ENCODE measurements at regions not wholly inside any gene's neighbourhood (a gene's known extent, or its start where the extent isn't known, plus 50 kb on each side); places are given as distances from the start of the nearest gene placed in this dataset.

GRCh38 chr4:170581322-170581721, 491.6 kb upstream of the AADAT start:
- peaks cover 7% of the 10 kb centered on the region for H3K9me3 Mint-ChIP-seq (ENCODE audit: low read depth)
- intact Hi-C loops (cut with DNase I, micrococcal nuclease), result no loop called here
- DNase-seq, result no peak
- H3K27me3 Mint-ChIP-seq, result no peaks in the 10 kb centered on the region
- H3K36me3 Mint-ChIP-seq (ENCODE audit: low read depth), result no peaks in the 10 kb centered on the region
- no peaks in the 10 kb centered on the region for H3K4me1 Mint-ChIP-seq
- no peak overlapping the region for H3K27ac Mint-ChIP-seq
- H3K4me3 Mint-ChIP-seq, result no peak overlapping the region
- no peak for ATAC-seq
- ChIA-PET POLR2A (no interaction called here), CTCF (no interaction called here)

GRCh38 chr4:170580651-170581050, 490.9 kb upstream of the AADAT start:
- intact Hi-C loops (cut with DNase I, micrococcal nuclease), result no loop called here
- no peak for ATAC-seq

GRCh38 chr4:170538821-170539473, 449.2 kb upstream of the AADAT start:
- peaks cover 8% of the 10 kb centered on the region for H3K9me3 Mint-ChIP-seq (ENCODE audit: low read depth)
- CTCF ChIA-PET, result no interaction called here
- ATAC-seq, result no peak

More at GRCh38 chr4:170580651-170581050, 490.9 kb upstream of the AADAT start:
- Mint-ChIP-seq H3K27ac (no peak overlapping the region), H3K27me3 (no peaks in the 10 kb centered on the region), H3K4me1 (no peaks in the 10 kb centered on the region), H3K36me3 (ENCODE audit: low read depth) (no peaks in the 10 kb centered on the region), H3K9me3 (ENCODE audit: low read depth) (peaks cover 7% of the 10 kb centered on the region), H3K4me3 (no peak overlapping the region)
- POLR2A ChIA-PET, result no interaction called here
- no peak for DNase-seq
- CTCF ChIA-PET, result no interaction called here

GRCh38 chr4:170529748-170530722, 440.3 kb upstream of the AADAT start:
- POLR2A ChIA-PET, result no interaction called here
- CTCF ChIA-PET, result no interaction called here
- no peak for ATAC-seq
- H3K27ac Mint-ChIP-seq, result no peak overlapping the region
- H3K4me3 Mint-ChIP-seq, result no peak overlapping the region
- H3K27me3 Mint-ChIP-seq, result no peaks in the 10 kb centered on the region
- H3K9me3 Mint-ChIP-seq (ENCODE audit: low read depth), result peaks cover 6% of the 10 kb centered on the region
- DNase-seq, result no peak
- no peaks in the 10 kb centered on the region for H3K4me1 Mint-ChIP-seq
- no peaks in the 10 kb centered on the region for H3K36me3 Mint-ChIP-seq (ENCODE audit: low read depth)
- intact Hi-C loops (cut with DNase I, micrococcal nuclease), result no loop called here

More at GRCh38 chr4:170538821-170539473, 449.2 kb upstream of the AADAT start:
- H3K27me3 Mint-ChIP-seq, result no peaks in the 10 kb centered on the region
- no peaks in the 10 kb centered on the region for H3K36me3 Mint-ChIP-seq (ENCODE audit: low read depth)
- no peak for DNase-seq
- H3K4me3 Mint-ChIP-seq, result no peak overlapping the region
- POLR2A ChIA-PET, result no interaction called here
- intact Hi-C loops (cut with DNase I, micrococcal nuclease), result no loop called here
- H3K27ac Mint-ChIP-seq, result no peak overlapping the region
- H3K4me1 Mint-ChIP-seq, result no peaks in the 10 kb centered on the region

- no peaks in the 10 kb centered on the region for H3K4me1 Mint-ChIP-seq
- ChIA-PET CTCF (no interaction called here), POLR2A (no interaction called here)
- H3K36me3 Mint-ChIP-seq (ENCODE audit: low read depth), result no peaks in the 10 kb centered on the region
- intact Hi-C loops (cut with DNase I, micrococcal nuclease), result no loop called here
- H3K27me3 Mint-ChIP-seq, result no peaks in the 10 kb centered on the region
- ATAC-seq (no peak), DNase-seq (no peak)
- no peak overlapping the region for H3K27ac Mint-ChIP-seq
- H3K4me3 Mint-ChIP-seq, result no peak overlapping the region
- H3K9me3 Mint-ChIP-seq (ENCODE audit: low read depth), result peaks cover 6% of the 10 kb centered on the region
These were observed 436.7 kb upstream of the AADAT start for GRCh38 chr4:170526471-170526870.

- H3K9me3 Mint-ChIP-seq (ENCODE audit: low read depth), result peaks cover 5% of the 10 kb centered on the region
- no peak overlapping the region for H3K4me3 Mint-ChIP-seq
- H3K4me1 Mint-ChIP-seq, result no peaks in the 10 kb centered on the region
- ChIA-PET CTCF (no interaction called here), POLR2A (no interaction called here)
- no peaks in the 10 kb centered on the region for H3K36me3 Mint-ChIP-seq (ENCODE audit: low read depth)
- ATAC-seq, result no peak
- H3K27me3 Mint-ChIP-seq, result no peaks in the 10 kb centered on the region
- no peak for DNase-seq
- intact Hi-C loops (cut with DNase I, micrococcal nuclease), result no loop called here
- no peak overlapping the region for H3K27ac Mint-ChIP-seq
These were observed 432.7 kb upstream of the AADAT start for GRCh38 chr4:170522427-170522970.

- H3K4me3 Mint-ChIP-seq, result no peak overlapping the region
- CTCF ChIA-PET, result no interaction called here
These were observed 407.9 kb upstream of the AADAT start for GRCh38 chr4:170497689-170498088.

GRCh38 chr4:170497112-170497511, 407.4 kb upstream of the AADAT start:
- Mint-ChIP-seq H3K9me3 (ENCODE audit: low read depth) (peaks cover 2% of the 10 kb centered on the region), H3K36me3 (ENCODE audit: low read depth) (no peaks in the 10 kb centered on the region), H3K27me3 (no peaks in the 10 kb centered on the region), H3K4me3 (peak overlapping the region; percentile 27), H3K27ac (no peak overlapping the region), H3K4me1 (no peaks in the 10 kb centered on the region)
- intact Hi-C loops (cut with DNase I, micrococcal nuclease), result no loop called here
- POLR2A ChIA-PET, result no interaction called here
- no peak for DNase-seq
- CTCF ChIA-PET, result no interaction called here
- ATAC-seq, result no peak

More at GRCh38 chr4:170497689-170498088, 407.9 kb upstream of the AADAT start:
- Mint-ChIP-seq H3K4me1 (no peaks in the 10 kb centered on the region), H3K36me3 (ENCODE audit: low read depth) (no peaks in the 10 kb centered on the region), H3K9me3 (ENCODE audit: low read depth) (peaks cover 2% of the 10 kb centered on the region), H3K27me3 (no peaks in the 10 kb centered on the region), H3K27ac (no peak overlapping the region)
- ATAC-seq (no peak), DNase-seq (no peak)
- intact Hi-C loops (cut with DNase I, micrococcal nuclease), result no loop called here
- POLR2A ChIA-PET, result no interaction called here

GRCh38 chr4:170491981-170492380, 402.2 kb upstream of the AADAT start:
- Mint-ChIP-seq H3K27ac (no peak overlapping the region), H3K4me3 (no peak overlapping the region), H3K27me3 (no peaks in the 10 kb centered on the region), H3K4me1 (no peaks in the 10 kb centered on the region), H3K9me3 (ENCODE audit: low read depth) (peaks cover 3% of the 10 kb centered on the region), H3K36me3 (ENCODE audit: low read depth) (no peaks in the 10 kb centered on the region)
- intact Hi-C loops (cut with DNase I, micrococcal nuclease), result no loop called here
- POLR2A ChIA-PET, result no interaction called here
- DNase-seq, result no peak
- ATAC-seq, result no peak
- CTCF ChIA-PET, result no interaction called here

- Mint-ChIP-seq H3K36me3 (ENCODE audit: low read depth) (no peaks in the 10 kb centered on the region), H3K4me3 (no peak overlapping the region), H3K27me3 (no peaks in the 10 kb centered on the region), H3K4me1 (no peaks in the 10 kb centered on the region), H3K9me3 (ENCODE audit: low read depth) (no peaks in the 10 kb centered on the region), H3K27ac (no peak overlapping the region)
- no peak for DNase-seq
- CTCF ChIA-PET, result no interaction called here
- intact Hi-C loops (cut with DNase I, micrococcal nuclease), result no loop called here
- POLR2A ChIA-PET, result no interaction called here
- ATAC-seq, result no peak
These were observed 386.6 kb upstream of the AADAT start for GRCh38 chr4:170476351-170476750.

- intact Hi-C loops (cut with DNase I, micrococcal nuclease), result no loop called here
- Mint-ChIP-seq H3K9me3 (ENCODE audit: low read depth) (peaks cover 6% of the 10 kb centered on the region), H3K27me3 (no peaks in the 10 kb centered on the region), H3K36me3 (ENCODE audit: low read depth) (no peaks in the 10 kb centered on the region), H3K4me1 (no peaks in the 10 kb centered on the region), H3K27ac (no peak overlapping the region), H3K4me3 (no peak overlapping the region)
- no peak for ATAC-seq
- ChIA-PET POLR2A (no interaction called here), CTCF (no interaction called here)
- DNase-seq, result no peak
These were observed 375.7 kb upstream of the AADAT start for GRCh38 chr4:170465429-170465828.

- ChIA-PET POLR2A (interaction anchor here (0.6 kb wide), 1 partner anchor 767 kb away, joined by 6 read pairs; no protein-coding TSS in a partner anchor), CTCF (no interaction called here)
- DNase-seq (no peak), ATAC-seq (no peak)
- no peaks in the 10 kb centered on the region for H3K27me3 Mint-ChIP-seq
- no peak overlapping the region for H3K27ac Mint-ChIP-seq
- intact Hi-C loops (cut with DNase I, micrococcal nuclease), result no loop called here
- H3K36me3 Mint-ChIP-seq (ENCODE audit: low read depth), result no peaks in the 10 kb centered on the region
- H3K9me3 Mint-ChIP-seq (ENCODE audit: low read depth), result peaks cover 6% of the 10 kb centered on the region
- no peak overlapping the region for H3K4me3 Mint-ChIP-seq
- H3K4me1 Mint-ChIP-seq, result no peaks in the 10 kb centered on the region
These were observed 374.9 kb upstream of the AADAT start for GRCh38 chr4:170464614-170465197.
